NCI-H82 treated with DMSO at 0.1 percent for 48 hours (cell line): ENCODE measurements at regions not wholly inside any gene's neighbourhood (a gene's known extent, or its start where the extent isn't known, plus 50 kb on each side); places are given as distances from the start of the nearest gene placed in this dataset.

ENCODE experiments used
- DNase-seq: peaks from one replicate; lab custom pipeline; 2025; ENCODE audit not compliant: unreplicated experiment; lab: John Stamatoyannopoulos, UW

- no peak for DNase-seq
Measured at GRCh38 chr18:39380866-39381265, 1815.3 kb upstream of the CELF4 start.

- DNase-seq, result no peak
Measured at GRCh38 chr18:39380186-39380725, 1814.7 kb upstream of the CELF4 start.

GRCh38 chr18:39375066-39375465, 1809.5 kb upstream of the CELF4 start:
- no peak for DNase-seq

GRCh38 chr18:39371996-39372395, 1806.4 kb upstream of the CELF4 start:
- no peak for DNase-seq

GRCh38 chr18:39366656-39367055, 1801.1 kb upstream of the CELF4 start:
- no peak for DNase-seq

GRCh38 chr18:39365836-39366485, 1800.4 kb upstream of the CELF4 start:
- no peak for DNase-seq

GRCh38 chr18:39360072-39360471, 1794.5 kb upstream of the CELF4 start:
- no peak for DNase-seq

GRCh38 chr18:39359636-39360035, 1794.0 kb upstream of the CELF4 start:
- DNase-seq, result no peak

- no peak for DNase-seq
Measured at GRCh38 chr18:39350945-39351344, 1785.3 kb upstream of the CELF4 start.

GRCh38 chr18:39349801-39350200, 1784.2 kb upstream of the CELF4 start:
- no peak for DNase-seq

GRCh38 chr18:39348757-39349156, 1783.2 kb upstream of the CELF4 start:
- DNase-seq, result no peak

- DNase-seq, result no peak
Measured at GRCh38 chr18:39347701-39348100, 1782.1 kb upstream of the CELF4 start.

GRCh38 chr18:39346916-39347315, 1781.3 kb upstream of the CELF4 start:
- DNase-seq, result no peak

GRCh38 chr18:39345321-39345720, 1779.7 kb upstream of the CELF4 start:
- DNase-seq, result no peak

GRCh38 chr18:39344487-39344886, 1778.9 kb upstream of the CELF4 start:
- DNase-seq, result no peak

- DNase-seq, result no peak
Measured at GRCh38 chr18:39341129-39341528, 1775.5 kb upstream of the CELF4 start.

GRCh38 chr18:39340418-39340817, 1774.8 kb upstream of the CELF4 start:
- no peak for DNase-seq

- no peak for DNase-seq
Measured at GRCh38 chr18:39329496-39330275, 1764.1 kb upstream of the CELF4 start.

- no peak for DNase-seq
Measured at GRCh38 chr18:39326772-39327171, 1761.2 kb upstream of the CELF4 start.

- no peak for DNase-seq
Measured at GRCh38 chr18:39325973-39326372, 1760.4 kb upstream of the CELF4 start.

- DNase-seq, result no peak
Measured at GRCh38 chr18:39319141-39319540, 1753.5 kb upstream of the CELF4 start.

- no peak for DNase-seq
Measured at GRCh38 chr18:39318462-39318861, 1752.9 kb upstream of the CELF4 start.
